T-cell (primary cell): ENCODE measurements at regions not wholly inside any gene's neighbourhood (a gene's known extent, or its start where the extent isn't known, plus 50 kb on each side); places are given as distances from the start of the nearest gene placed in this dataset.

Experiments
- ATAC-seq, 4 experiments: fragments of 200-7000 bp in 3 of 4; fragments of 150-1000 bp in 1 of 4; cut with Tn5 transposase; replicated peaks in 1 of 4; 1 replicate in 3 of 4; 2 replicates in 1 of 4; pipeline ENCODE4 v1.10.0; 2021; ENCODE audit warnings: moderate library complexity in 3 of 4, mild to moderate bottlenecking in 2 of 4, moderate number of reproducible peaks in 1 of 4
- CTCF ChIA-PET, 2 donors: fragments of 300-600 bp; sonication (Branson Sonifier 250); formaldehyde crosslinking; loops; one replicate each; lab custom pipeline; 2022; ENCODE audit warnings: antibody characterized with exemption in 2 of 2; lab: Charles Lee
- POLR2A ChIA-PET, 2 donors: fragments of 300-600 bp; sonication (Branson Sonifier 250); formaldehyde crosslinking; loops; one replicate each; lab custom pipeline; 2022; ENCODE audit warnings: antibody characterized with exemption in 2 of 2; lab: Charles Lee
- DNase-seq, 35 experiments: peaks; one replicate each; pipeline versions ENCODE4 v3.0.0 to v3.0.0-alpha.2; 2013 to 2023
- H3K27ac ChIP-seq: one replicate; pipeline ENCODE4 v1.5.1; 2013; ENCODE audit warnings: low read length
- H3K27me3 ChIP-seq, 2 experiments: replicated peaks in 1 of 2; 1 replicate in 1 of 2; 2 replicates in 1 of 2; pipeline versions ENCODE4 v1.6.1 to v1.7.0; 2013; ENCODE audit warnings: low read length in 1 of 2, mixed read lengths in 1 of 2; ENCODE audit not compliant: control insufficient read depth in 2 of 2, insufficient read depth in 2 of 2; ENCODE audit errors: extremely low read depth in 1 of 2
- H3K36me3 ChIP-seq, 2 donors: 1 replicate in 1 of 2; 2 replicates in 1 of 2; pipeline versions ENCODE4 v1.6.1 to v1.7.0; 2013; ENCODE audit warnings: low read length in 1 of 2; ENCODE audit not compliant: control insufficient read depth in 2 of 2, insufficient read depth in 1 of 2; ENCODE audit errors: extremely low read depth in 1 of 2
- H3K4me1 ChIP-seq, 2 experiments: 1 replicate in 1 of 2; 2 replicates in 1 of 2; pipeline versions ENCODE4 v1.6.1 to v1.7.0; 2013; ENCODE audit warnings: low read length in 2 of 2, mixed read lengths in 1 of 2; ENCODE audit not compliant: insufficient read depth in 2 of 2, control insufficient read depth in 1 of 2; ENCODE audit errors: extremely low read depth in 1 of 2
- H3K4me3 ChIP-seq, 2 donors: 1 replicate in 1 of 2; 2 replicates in 1 of 2; pipeline versions ENCODE4 v1.5.1 to v1.7.0; 2013; ENCODE audit warnings: mild to moderate bottlenecking in 2 of 2, low read length in 1 of 2, moderate library complexity in 1 of 2; ENCODE audit not compliant: control insufficient read depth in 1 of 2; ENCODE audit errors: extremely low read depth in 1 of 2
- H3K9me3 ChIP-seq: 2 replicates; pipeline ENCODE4 v1.7.0; 2013
- H3K27ac Mint-ChIP-seq, 2 donors: one replicate each; pipeline ENCODE4 v1.8.0; 2020 to 2021; ENCODE audit warnings: mild to moderate bottlenecking in 2 of 2, mixed read lengths in 2 of 2
- H3K27me3 Mint-ChIP-seq, 2 donors: one replicate each; pipeline ENCODE4 v1.8.0; 2021 to 2022; ENCODE audit warnings: mixed read lengths in 2 of 2
- H3K36me3 Mint-ChIP-seq: one replicate; pipeline ENCODE4 v1.8.0; 2021; ENCODE audit warnings: mixed read lengths
- H3K4me1 Mint-ChIP-seq, 3 donors: one replicate each; pipeline ENCODE4 v1.8.0; 2020 to 2022; ENCODE audit warnings: mixed read lengths in 3 of 3, mild to moderate bottlenecking in 1 of 3
- H3K4me3 Mint-ChIP-seq, 3 donors: one replicate each; pipeline ENCODE4 v1.8.0; 2020 to 2022; ENCODE audit warnings: mild to moderate bottlenecking in 3 of 3, mixed read lengths in 3 of 3, moderate library complexity in 3 of 3
- H3K9me3 Mint-ChIP-seq, 3 donors: one replicate each; pipeline ENCODE4 v1.8.0; 2020 to 2022; ENCODE audit warnings: mixed read lengths in 3 of 3
- WGBS: methylation state at CpG from one replicate; pipeline ENCODE4 v1.1.5; 2013; ENCODE audit warnings: missing lambda C conversion rate; ENCODE audit not compliant: insufficient coverage; 5-methylcytosine and 5-hydroxymethylcytosine counted together

DNA sequence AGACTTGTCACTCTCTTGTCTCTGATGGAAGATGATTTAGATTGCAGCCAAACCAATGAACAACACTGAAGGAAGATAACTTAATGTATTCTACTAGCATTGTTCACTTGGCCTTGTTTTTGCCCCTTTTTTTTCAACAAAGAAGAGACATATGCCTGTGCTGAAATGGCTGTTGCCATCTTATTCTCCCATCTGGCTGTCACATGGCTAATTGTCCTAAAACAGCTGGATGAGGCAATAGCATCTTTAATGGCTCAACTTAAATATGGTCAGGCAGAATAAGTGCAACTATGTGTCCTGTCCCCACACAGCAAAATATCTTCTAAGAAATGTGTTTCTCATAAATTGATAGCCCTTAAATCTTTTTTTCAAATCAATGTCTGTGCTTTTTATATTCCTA, 576.9 kb downstream of the TUSC7 start:
- no peaks in the 10 kb centered on the region for H3K9me3 ChIP-seq
- H3K9me3 Mint-ChIP-seq, result peaks cover 0 to 15% (median 6%) of the 10 kb centered on the region in 3 donors

GRCh38 chr3:117287602-117288001, 578.0 kb downstream of the TUSC7 start:
- H3K9me3 Mint-ChIP-seq, result peaks cover 0 to 15% (median 10%) of the 10 kb centered on the region in 3 donors
- no peaks in the 10 kb centered on the region for H3K36me3 ChIP-seq
- H3K27me3 ChIP-seq, result no peaks in the 10 kb centered on the region
- H3K9me3 ChIP-seq, result no peaks in the 10 kb centered on the region
- ChIA-PET CTCF (no interaction called here), POLR2A (no interaction called here)
- H3K27ac Mint-ChIP-seq, result no peak overlapping the region
- no peaks in the 10 kb centered on the region for H3K4me1 ChIP-seq
- H3K27me3 Mint-ChIP-seq, result no peaks in the 10 kb centered on the region
- DNase-seq, result no peak
- ATAC-seq, result no peak
- no peaks in the 10 kb centered on the region for H3K36me3 Mint-ChIP-seq
- no peak overlapping the region for H3K4me3 ChIP-seq
- no peaks in the 10 kb centered on the region for H3K4me1 Mint-ChIP-seq
- H3K27ac ChIP-seq, result no peak overlapping the region
- H3K4me3 Mint-ChIP-seq, result no peak overlapping the region
- whole genome bisulfite sequencing, result 100% methylated on average over 1 of the region's 4 CpGs

More for the DNA sequence above, 576.9 kb downstream of the TUSC7 start:
- ATAC-seq (no peak), DNase-seq (no peak)
- Mint-ChIP-seq H3K27me3 (no peaks in the 10 kb centered on the region), H3K36me3 (no peaks in the 10 kb centered on the region), H3K4me1 (no peaks in the 10 kb centered on the region), H3K4me3 (no peak overlapping the region), H3K27ac (no peak overlapping the region)
- Histone ChIP-seq H3K4me1 (no peaks in the 10 kb centered on the region), H3K27ac (no peak overlapping the region), H3K4me3 (no peak overlapping the region), H3K27me3 (no peaks in the 10 kb centered on the region), H3K36me3 (no peaks in the 10 kb centered on the region)
- POLR2A ChIA-PET, result no interaction called here
- CTCF ChIA-PET, result interaction anchor here in 1 of 2 donors (0.5 kb wide), 1 partner anchor 9 kb away, joined by 6 read pairs; no protein-coding TSS in a partner anchor

DNA sequence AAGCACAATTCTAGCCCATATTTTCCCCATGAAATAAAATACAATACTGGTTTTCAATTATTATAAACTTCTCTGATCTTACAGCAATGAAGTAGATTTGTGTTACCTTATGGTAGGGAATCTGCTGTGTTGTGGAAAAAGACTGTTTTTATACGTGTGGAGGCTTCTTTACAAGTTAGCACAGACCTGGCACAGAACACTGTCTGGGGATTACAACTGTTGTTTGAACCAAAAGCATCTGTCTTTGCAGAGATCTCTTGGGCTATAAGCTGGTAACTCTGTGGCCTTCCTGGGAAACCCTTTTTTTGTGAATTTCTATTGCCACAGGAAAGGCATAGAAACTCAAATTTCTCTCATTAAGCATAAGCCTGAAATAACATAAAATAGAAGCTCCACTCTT, 581.9 kb downstream of the TUSC7 start:
- Mint-ChIP-seq H3K36me3 (no peaks in the 10 kb centered on the region), H3K27me3 (no peaks in the 10 kb centered on the region), H3K27ac (no peak overlapping the region), H3K4me3 (no peak overlapping the region), H3K9me3 (peaks cover 0 to 7% (median 4%) of the 10 kb centered on the region in 3 donors), H3K4me1 (no peaks in the 10 kb centered on the region)
- ATAC-seq (no peak), DNase-seq (no peak)
- CTCF ChIA-PET, result no interaction called here
- Histone ChIP-seq H3K4me1 (no peaks in the 10 kb centered on the region), H3K27ac (no peak overlapping the region), H3K27me3 (no peaks in the 10 kb centered on the region), H3K36me3 (no peaks in the 10 kb centered on the region), H3K9me3 (no peaks in the 10 kb centered on the region), H3K4me3 (no peak overlapping the region)
- POLR2A ChIA-PET, result no interaction called here
- 56% methylated on average over 1 of the region's 1 CpG for WGBS

GRCh38 chr3:117297065-117297464, 587.5 kb downstream of the TUSC7 start:
- H3K27me3 ChIP-seq, result no peaks in the 10 kb centered on the region
- Mint-ChIP-seq H3K4me3 (no peak overlapping the region), H3K27ac (no peak overlapping the region), H3K36me3 (no peaks in the 10 kb centered on the region), H3K27me3 (no peaks in the 10 kb centered on the region), H3K4me1 (no peaks in the 10 kb centered on the region), H3K9me3 (peaks cover 0 to 3% (median 2%) of the 10 kb centered on the region in 3 donors)
- ChIA-PET POLR2A (no interaction called here), CTCF (no interaction called here)
- DNase-seq (no peak), ATAC-seq (no peak)
- no peaks in the 10 kb centered on the region for H3K36me3 ChIP-seq
- H3K27ac ChIP-seq, result no peak overlapping the region
- H3K4me1 ChIP-seq, result no peaks in the 10 kb centered on the region
- no CpG with 5 or more reads among the region's 1 CpG for WGBS
- no peak overlapping the region for H3K4me3 ChIP-seq
- no peaks in the 10 kb centered on the region for H3K9me3 ChIP-seq

DNA sequence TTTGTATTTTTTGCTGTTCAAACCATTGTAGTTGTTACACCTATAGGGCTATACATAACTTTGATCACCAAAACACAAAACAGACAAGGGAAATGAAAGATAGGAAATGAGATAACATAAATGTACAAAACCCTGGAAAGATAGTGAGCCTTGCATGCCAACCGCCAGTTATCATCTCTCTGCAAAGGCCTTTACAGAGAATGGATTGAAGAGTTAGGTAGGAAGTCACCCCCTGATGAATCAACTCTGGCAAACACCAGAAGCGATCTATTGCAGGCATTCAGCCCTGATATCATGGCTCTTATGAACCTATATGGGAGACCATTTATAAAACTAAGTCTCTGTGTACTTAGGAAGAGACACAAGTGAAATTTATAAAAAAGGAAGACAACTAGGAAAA, 588.0 kb downstream of the TUSC7 start:
- no peaks in the 10 kb centered on the region for H3K27me3 ChIP-seq
- H3K27ac Mint-ChIP-seq, result no peak overlapping the region
- H3K9me3 Mint-ChIP-seq, result peaks cover 0 to 6% (median 3%) of the 10 kb centered on the region in 3 donors
- no peak overlapping the region for H3K4me3 ChIP-seq
- H3K4me1 Mint-ChIP-seq, result no peaks in the 10 kb centered on the region
- H3K36me3 Mint-ChIP-seq, result no peaks in the 10 kb centered on the region
- H3K27me3 Mint-ChIP-seq, result no peaks in the 10 kb centered on the region
- H3K4me3 Mint-ChIP-seq, result no peak overlapping the region
- ATAC-seq (no peak), DNase-seq (no peak)
- no peaks in the 10 kb centered on the region for H3K36me3 ChIP-seq
- ChIA-PET CTCF (no interaction called here), POLR2A (no interaction called here)
- no peaks in the 10 kb centered on the region for H3K9me3 ChIP-seq
- H3K4me1 ChIP-seq, result no peaks in the 10 kb centered on the region
- no CpG with 5 or more reads among the region's 2 CpGs for WGBS
- H3K27ac ChIP-seq, result no peak overlapping the region

GRCh38 chr3:117298273-117298672, 588.7 kb downstream of the TUSC7 start:
- Mint-ChIP-seq H3K36me3 (no peaks in the 10 kb centered on the region), H3K27me3 (no peaks in the 10 kb centered on the region), H3K27ac (no peak overlapping the region), H3K9me3 (peaks cover 0 to 7% (median 3%) of the 10 kb centered on the region in 3 donors), H3K4me3 (no peak overlapping the region), H3K4me1 (no peaks in the 10 kb centered on the region)
- no peaks in the 10 kb centered on the region for H3K4me1 ChIP-seq
- ChIA-PET POLR2A (no interaction called here), CTCF (no interaction called here)
- no peaks in the 10 kb centered on the region for H3K27me3 ChIP-seq
- no peak overlapping the region for H3K27ac ChIP-seq
- ATAC-seq, result no peak
- H3K4me3 ChIP-seq, result no peak overlapping the region
- no peak for DNase-seq
- no peaks in the 10 kb centered on the region for H3K9me3 ChIP-seq
- H3K36me3 ChIP-seq, result no peaks in the 10 kb centered on the region

DNA sequence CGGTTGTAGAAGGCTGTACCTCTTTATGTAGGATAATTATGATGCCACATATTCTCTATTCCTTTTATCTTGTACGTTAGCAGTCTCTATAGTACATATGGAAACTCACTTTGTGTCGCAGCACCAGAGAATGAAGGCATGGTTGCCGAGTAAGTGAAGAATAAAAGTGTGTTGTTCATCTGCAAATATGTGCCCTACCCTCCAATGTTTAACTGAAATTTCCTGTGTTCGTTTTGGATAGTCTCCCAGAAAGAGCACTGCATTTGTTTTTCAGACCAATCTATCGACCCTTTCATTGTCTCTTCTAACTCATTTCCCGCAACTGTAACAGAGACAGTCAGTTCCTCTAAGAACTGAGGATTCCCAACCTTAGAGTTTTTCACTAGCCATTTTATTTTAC, 592.8 kb downstream of the TUSC7 start:
- Mint-ChIP-seq H3K27ac (no peak overlapping the region), H3K4me1 (no peaks in the 10 kb centered on the region), H3K36me3 (no peaks in the 10 kb centered on the region), H3K27me3 (no peaks in the 10 kb centered on the region), H3K4me3 (no peak overlapping the region), H3K9me3 (peaks cover 0 to 7% (median 3%) of the 10 kb centered on the region in 3 donors)
- H3K36me3 ChIP-seq, result no peaks in the 10 kb centered on the region
- CTCF ChIA-PET, result no interaction called here
- H3K4me3 ChIP-seq, result no peak overlapping the region
- POLR2A ChIA-PET, result no interaction called here
- H3K27me3 ChIP-seq, result no peaks in the 10 kb centered on the region
- H3K4me1 ChIP-seq, result no peaks in the 10 kb centered on the region
- ATAC-seq (no peak), DNase-seq (no peak)
- no peak overlapping the region for H3K27ac ChIP-seq
- H3K9me3 ChIP-seq, result no peaks in the 10 kb centered on the region
- WGBS, result 33% methylated on average over 1 of the region's 7 CpGs
